ENCODE measurements at regions not wholly inside any gene's neighbourhood (a gene's known extent, or its start where the extent isn't known, plus 50 kb on each side); places are given as distances from the start of the nearest gene placed in this dataset.

GRCh38 chr6:165183071-165183470, 126.3 kb downstream of the C6orf118 start:
- H3K27me3 ChIP-seq, result no peaks in the 10 kb centered on the region
- no peaks in the 10 kb centered on the region for H3K4me1 ChIP-seq
- TF ChIP-seq CTCF (IDR thresholded peaks at IDR 0.05; ENCODE audit: low read depth, low read length), result no peak
- no peak overlapping the region for H3K4me3 ChIP-seq (ENCODE audit: low read depth, low read length)
- H3K9me3 ChIP-seq, result no peaks in the 10 kb centered on the region
- DNase-seq, result no peak
- H3K36me3 ChIP-seq, result no peaks in the 10 kb centered on the region

DNA sequence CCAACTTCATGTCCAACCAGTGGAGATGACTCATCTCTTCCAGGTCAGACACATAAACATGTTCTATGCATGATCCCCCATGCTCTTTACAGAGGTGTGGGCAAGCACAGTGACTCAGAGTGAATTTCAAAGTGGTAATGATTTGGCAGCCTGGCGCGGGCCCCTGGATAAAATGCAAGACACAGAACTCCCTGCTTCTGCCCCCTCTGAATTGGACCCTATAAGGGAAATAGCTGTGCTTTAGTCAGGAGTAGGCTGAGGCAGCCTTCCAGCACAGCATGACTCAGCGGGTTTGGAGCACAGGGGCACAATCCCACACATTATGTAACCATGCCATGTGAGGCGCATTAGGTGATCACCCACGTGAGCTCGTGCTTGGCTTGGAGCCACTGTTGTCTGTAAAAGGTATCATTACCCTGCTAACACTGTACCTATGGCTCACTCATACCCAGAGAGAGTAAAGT, 127.4 kb downstream of the C6orf118 start:
- DNase-seq, result no peak
- TF ChIP-seq CTCF (IDR thresholded peaks at IDR 0.05; ENCODE audit: low read depth, low read length), result no peak
- Histone ChIP-seq H3K4me3 (ENCODE audit: low read depth, low read length) (no peak overlapping the region), H3K27me3 (no peaks in the 10 kb centered on the region), H3K9me3 (no peaks in the 10 kb centered on the region), H3K4me1 (no peaks in the 10 kb centered on the region), H3K36me3 (no peaks in the 10 kb centered on the region)

GRCh38 chr6:165178056-165178455, 131.3 kb downstream of the C6orf118 start:
- H3K4me3 ChIP-seq (ENCODE audit: low read depth, low read length), result no peak overlapping the region
- no peak for DNase-seq
- TF ChIP-seq CTCF (IDR thresholded peaks at IDR 0.05; ENCODE audit: low read depth, low read length), result no peak
- no peaks in the 10 kb centered on the region for H3K36me3 ChIP-seq
- H3K27me3 ChIP-seq, result no peaks in the 10 kb centered on the region
- no peaks in the 10 kb centered on the region for H3K4me1 ChIP-seq
- no peaks in the 10 kb centered on the region for H3K9me3 ChIP-seq

- Histone ChIP-seq H3K36me3 (no peaks in the 10 kb centered on the region), H3K4me3 (ENCODE audit: low read depth, low read length) (no peak overlapping the region), H3K4me1 (no peaks in the 10 kb centered on the region), H3K9me3 (no peaks in the 10 kb centered on the region), H3K27me3 (no peaks in the 10 kb centered on the region)
- DNase-seq, result no peak
- TF ChIP-seq CTCF (IDR thresholded peaks at IDR 0.05; ENCODE audit: low read depth, low read length), result no peak
These were observed 135.9 kb downstream of the C6orf118 start for GRCh38 chr6:165173484-165173883.

DNA sequence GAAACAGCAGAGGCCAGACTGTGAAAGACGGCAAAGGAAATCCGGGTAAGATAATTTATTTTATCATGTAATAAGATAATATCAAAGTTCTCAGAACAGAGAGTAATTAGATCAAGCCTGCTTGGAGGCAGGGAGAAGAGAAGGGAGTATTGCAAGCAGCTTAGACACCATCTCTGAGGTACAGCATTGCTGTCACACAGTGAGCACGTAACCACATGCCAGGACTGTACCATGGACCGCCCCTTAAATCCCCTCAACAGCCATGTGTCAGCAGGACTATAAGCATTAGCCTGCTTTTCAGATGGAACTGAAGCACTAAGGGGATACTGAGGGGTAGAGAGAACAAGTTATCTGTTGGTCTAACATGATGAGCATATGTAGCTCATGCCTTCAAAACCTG, 141.5 kb downstream of the C6orf118 start:
- no peak for TF ChIP-seq CTCF (IDR thresholded peaks at IDR 0.05; ENCODE audit: low read depth, low read length)

GRCh38 chr6:165167311-165167710, 142.1 kb downstream of the C6orf118 start:
- H3K9me3 ChIP-seq, result no peaks in the 10 kb centered on the region; the same call in 1 of the 2 replicates
- H3K27me3 ChIP-seq, result no peaks in the 10 kb centered on the region
- no peaks in the 10 kb centered on the region for H3K4me1 ChIP-seq
- DNase-seq, result no peak
- H3K36me3 ChIP-seq, result no peaks in the 10 kb centered on the region
- no peak overlapping the region for H3K4me3 ChIP-seq (ENCODE audit: low read depth, low read length)
- TF ChIP-seq CTCF (IDR thresholded peaks at IDR 0.05; ENCODE audit: low read depth, low read length), result no peak

More for the DNA sequence above, 141.5 kb downstream of the C6orf118 start:
- H3K9me3 ChIP-seq, result no peaks in the 10 kb centered on the region; the same call in 1 of the 2 replicates
- H3K4me1 ChIP-seq, result no peaks in the 10 kb centered on the region
- H3K4me3 ChIP-seq (ENCODE audit: low read depth, low read length), result no peak overlapping the region
- H3K36me3 ChIP-seq, result no peaks in the 10 kb centered on the region
- H3K27me3 ChIP-seq, result no peaks in the 10 kb centered on the region
- DNase-seq, result no peak
